GM21717 (cell line): ENCODE measurements at regions not wholly inside any gene's neighbourhood (a gene's known extent, or its start where the extent isn't known, plus 50 kb on each side); places are given as distances from the start of the nearest gene placed in this dataset.

Experiments
- ATAC-seq: cut with Tn5 transposase; IDR thresholded peaks from one replicate; pipeline ENCODE4 v1.9.1; 2021; ENCODE audit warnings: mild to moderate bottlenecking, moderate library complexity; ENCODE audit not compliant: unreplicated experiment

- no peak for ATAC-seq
Observed at GRCh38 chr2:22501851-22502250, 883.1 kb upstream of the KLHL29 start.

GRCh38 chr2:22513563-22513962, 871.4 kb upstream of the KLHL29 start:
- ATAC-seq: no peak

- ATAC-seq: no peak
Observed at GRCh38 chr2:22517141-22517540, 867.8 kb upstream of the KLHL29 start.

GRCh38 chr2:22518641-22519040, 866.3 kb upstream of the KLHL29 start:
- ATAC-seq: no peak

- no peak for ATAC-seq
Observed at GRCh38 chr2:22520369-22521288, 864.4 kb upstream of the KLHL29 start.

- ATAC-seq: no peak
Observed at GRCh38 chr2:22521620-22522019, 863.4 kb upstream of the KLHL29 start.

GRCh38 chr2:22525681-22526080, 859.3 kb upstream of the KLHL29 start:
- no peak for ATAC-seq

GRCh38 chr2:22530131-22530530, 854.8 kb upstream of the KLHL29 start:
- no peak for ATAC-seq

- no peak for ATAC-seq
Observed at GRCh38 chr2:22536133-22536532, 848.8 kb upstream of the KLHL29 start.

- ATAC-seq: no peak
Observed at GRCh38 chr2:22554453-22554852, 830.5 kb upstream of the KLHL29 start.

- no peak for ATAC-seq
Observed at GRCh38 chr2:22557406-22557805, 827.6 kb upstream of the KLHL29 start.

GRCh38 chr2:22560021-22560420, 825.0 kb upstream of the KLHL29 start:
- ATAC-seq: no peak

- ATAC-seq: no peak
Observed at GRCh38 chr2:22579341-22579740, 805.6 kb upstream of the KLHL29 start.

- ATAC-seq: no peak
Observed at GRCh38 chr2:22582107-22582506, 802.9 kb upstream of the KLHL29 start.

- no peak for ATAC-seq
Observed at GRCh38 chr2:22596306-22596705, 788.7 kb upstream of the KLHL29 start.

- ATAC-seq: no peak
Observed at GRCh38 chr2:22600156-22600555, 784.8 kb upstream of the KLHL29 start.

- no peak for ATAC-seq
Observed at GRCh38 chr2:22600999-22601398, 784.0 kb upstream of the KLHL29 start.

GRCh38 chr2:22604136-22604535, 780.8 kb upstream of the KLHL29 start:
- no peak for ATAC-seq

GRCh38 chr2:22616031-22616430, 768.9 kb upstream of the KLHL29 start:
- ATAC-seq: no peak

GRCh38 chr2:22623620-22624019, 761.4 kb upstream of the KLHL29 start:
- ATAC-seq: no peak

GRCh38 chr2:22626621-22627020, 758.4 kb upstream of the KLHL29 start:
- no peak for ATAC-seq

- ATAC-seq: no peak
Observed at GRCh38 chr2:22628221-22628620, 756.8 kb upstream of the KLHL29 start.

GRCh38 chr2:22628906-22629305, 756.1 kb upstream of the KLHL29 start:
- no peak for ATAC-seq
